ENCODE measurements at regions not wholly inside any gene's neighbourhood (a gene's known extent, or its start where the extent isn't known, plus 50 kb on each side); places are given as distances from the start of the nearest gene placed in this dataset.
A peak's percentile ranks its signal among the peaks of the same experiment; 100 is the strongest.

DNA sequence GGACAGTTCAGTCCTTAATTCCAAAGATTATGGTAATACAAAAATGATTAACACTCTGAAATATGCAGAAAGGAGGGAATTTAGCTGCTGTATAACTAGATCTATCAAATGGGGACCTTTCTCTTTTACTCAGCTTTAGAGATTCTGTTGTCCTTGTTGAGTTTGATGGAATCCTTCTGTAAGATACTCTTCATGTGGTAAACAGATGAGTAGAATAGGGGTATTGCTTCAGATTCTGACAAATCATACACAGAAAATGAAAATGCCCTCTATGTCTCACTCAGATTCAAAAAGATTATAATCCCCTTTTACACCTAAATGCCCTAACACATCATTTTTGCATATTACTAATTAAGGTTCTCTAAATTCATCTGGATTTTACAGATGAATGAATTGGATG lies 50.7 kb downstream of the ARHGAP35 start:
- DNase-seq (ENCODE audit: low spot score) = no peak

GRCh38 chr19:46913198-46913851 lies 52.5 kb downstream of the ARHGAP35 start:
- DNase-seq (ENCODE audit: low spot score) = peak; percentile 18

DNA sequence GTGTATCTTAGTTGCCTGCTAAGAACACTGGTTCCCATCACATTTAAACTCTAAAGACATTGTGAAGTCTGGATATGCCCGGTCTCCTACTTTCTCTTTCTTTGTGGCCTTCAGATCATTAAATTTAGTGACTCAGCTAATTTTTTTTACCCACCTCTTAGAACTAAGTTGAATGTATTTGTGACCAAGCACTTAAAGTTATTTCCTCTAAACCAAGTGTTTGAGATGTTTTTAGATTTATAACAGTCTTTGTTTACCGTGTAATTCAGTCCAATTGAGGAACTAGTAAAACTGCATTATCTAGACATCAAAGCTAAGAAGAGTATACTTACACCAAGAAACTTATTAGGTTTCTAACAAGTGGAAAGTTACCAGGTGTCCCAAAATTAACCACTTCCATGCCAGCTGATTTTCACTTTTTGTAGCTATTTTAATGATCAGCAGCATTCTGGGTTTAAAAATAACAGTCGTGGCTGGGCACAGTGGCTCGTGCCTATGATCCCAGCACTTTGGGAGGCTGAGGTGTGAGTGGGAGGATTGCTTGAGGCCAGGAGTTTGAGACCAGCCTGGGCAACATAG lies 53.1 kb downstream of the ARHGAP35 start:
- DNase-seq (ENCODE audit: low spot score) = peak; percentile 39

DNA sequence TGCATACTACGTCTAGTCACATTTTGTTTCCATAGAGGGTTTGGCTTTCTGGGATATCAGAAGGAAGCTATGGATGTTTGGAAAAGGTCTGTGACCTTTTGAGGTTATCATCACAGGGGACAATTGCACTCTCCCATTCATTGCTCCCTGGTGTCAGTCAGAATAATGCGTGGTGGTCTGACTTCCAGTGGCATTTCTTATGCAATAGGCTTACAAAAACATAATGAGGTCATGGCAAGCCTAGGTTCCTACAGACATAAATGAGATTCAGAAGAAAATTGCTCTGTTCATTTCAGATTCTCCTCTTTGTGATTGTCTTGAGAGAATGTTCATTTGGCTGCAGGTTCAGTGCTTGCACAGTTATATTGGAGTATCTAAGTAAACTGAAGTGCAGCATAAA lies 54.6 kb downstream of the ARHGAP35 start:
- DNase-seq (ENCODE audit: low spot score) = no peak

- no peak for DNase-seq (ENCODE audit: low spot score)
Observed at GRCh38 chr19:46917002-46917401, 56.2 kb downstream of the ARHGAP35 start.

- DNase-seq (ENCODE audit: low spot score) = peak; percentile 74
Observed at GRCh38 chr19:46919324-46919723, 58.5 kb downstream of the ARHGAP35 start.

- DNase-seq (ENCODE audit: low spot score) = no peak
Observed at GRCh38 chr19:46920362-46920761, 59.6 kb downstream of the ARHGAP35 start.

DNA sequence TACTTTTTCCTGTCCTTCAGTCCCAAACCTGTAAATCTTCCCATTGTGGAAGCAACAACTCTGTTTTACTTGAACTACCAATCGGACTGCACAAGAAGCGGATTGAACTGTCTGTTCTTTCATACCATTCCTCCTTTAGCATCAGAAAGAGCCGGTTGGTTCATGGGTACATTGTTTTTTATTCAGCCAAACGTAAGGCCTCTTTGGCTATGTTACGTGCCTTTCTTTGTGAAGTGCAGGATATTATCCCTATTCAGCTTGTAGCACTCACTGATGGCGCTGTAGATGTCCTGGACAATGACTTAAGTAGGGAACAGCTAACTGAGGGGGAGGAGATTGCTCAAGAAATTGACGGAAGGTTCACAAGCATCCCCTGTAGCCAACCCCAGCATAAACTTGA lies 60.3 kb downstream of the ARHGAP35 start:
- no peak for DNase-seq (ENCODE audit: low spot score)

- DNase-seq (ENCODE audit: low spot score) = no peak
Observed at GRCh38 chr19:46922465-46922864, 61.7 kb downstream of the ARHGAP35 start.

- peak; percentile 34 for DNase-seq (ENCODE audit: low spot score)
Observed at GRCh38 chr19:46924874-46925547, 64.2 kb downstream of the ARHGAP35 start.

DNA sequence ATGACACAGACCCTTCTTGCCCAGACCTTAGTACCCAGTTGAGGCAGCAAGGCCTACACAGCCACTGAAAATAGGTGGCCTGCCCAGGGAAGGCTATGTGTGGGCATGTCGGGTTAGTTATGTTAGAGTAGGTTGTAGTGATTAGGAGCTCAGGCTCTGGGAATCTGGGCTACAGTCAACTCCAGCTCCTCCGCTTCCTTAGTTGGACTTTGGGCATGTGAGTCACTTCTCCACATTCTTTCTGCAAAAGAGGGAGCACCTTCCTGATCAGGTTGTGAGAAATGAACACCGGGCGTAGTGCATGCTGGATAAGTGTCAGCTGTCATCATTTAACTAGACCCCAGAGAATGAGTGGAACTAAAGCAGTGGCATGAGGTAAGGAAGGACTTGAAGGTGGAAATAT lies 64.8 kb downstream of the ARHGAP35 start:
- peak; percentile 83 for DNase-seq (ENCODE audit: low spot score)

DNA sequence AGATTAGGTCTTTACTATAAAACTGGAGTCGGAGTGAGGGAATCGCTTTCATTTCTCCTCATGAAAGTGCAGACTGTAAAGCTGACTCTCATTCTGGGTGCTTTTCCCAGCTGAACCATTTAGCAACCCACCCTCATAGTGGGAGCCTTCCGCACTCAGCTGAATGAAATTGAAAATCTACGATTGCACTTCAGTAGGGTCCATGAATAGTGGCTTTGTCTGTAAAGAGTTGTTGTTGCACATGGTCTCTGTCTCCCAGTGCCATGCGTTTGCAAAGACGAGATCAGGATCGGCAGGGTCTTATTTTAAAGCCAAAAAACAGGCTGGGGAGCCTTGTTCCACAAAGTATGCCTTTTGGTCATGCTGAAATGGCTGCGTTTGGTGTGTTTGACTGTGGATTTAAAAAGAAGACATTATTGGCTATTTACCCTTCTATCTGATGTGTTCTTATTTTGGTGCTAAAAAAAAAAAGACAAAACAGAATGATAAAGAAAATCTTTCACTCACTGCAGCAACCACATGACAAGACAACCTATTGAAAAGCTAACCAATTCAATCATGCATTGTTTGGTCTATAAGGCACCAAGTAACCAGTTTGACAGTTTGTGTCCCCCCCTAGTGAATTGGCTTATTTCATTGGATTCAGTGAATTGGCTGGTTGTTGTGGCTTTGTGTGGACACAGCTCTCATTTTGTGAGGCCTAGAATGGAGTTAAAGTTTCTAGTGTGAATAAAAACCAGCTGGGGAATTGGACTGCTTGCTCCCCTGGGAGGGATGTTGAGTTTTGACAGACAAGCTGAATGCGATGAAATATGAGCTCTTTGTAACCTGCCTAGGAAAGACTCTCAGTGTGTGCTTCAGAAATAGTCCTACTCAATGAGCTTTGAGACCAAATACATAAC lies 65.6 kb downstream of the ARHGAP35 start:
- no peak for DNase-seq (ENCODE audit: low spot score)

DNA sequence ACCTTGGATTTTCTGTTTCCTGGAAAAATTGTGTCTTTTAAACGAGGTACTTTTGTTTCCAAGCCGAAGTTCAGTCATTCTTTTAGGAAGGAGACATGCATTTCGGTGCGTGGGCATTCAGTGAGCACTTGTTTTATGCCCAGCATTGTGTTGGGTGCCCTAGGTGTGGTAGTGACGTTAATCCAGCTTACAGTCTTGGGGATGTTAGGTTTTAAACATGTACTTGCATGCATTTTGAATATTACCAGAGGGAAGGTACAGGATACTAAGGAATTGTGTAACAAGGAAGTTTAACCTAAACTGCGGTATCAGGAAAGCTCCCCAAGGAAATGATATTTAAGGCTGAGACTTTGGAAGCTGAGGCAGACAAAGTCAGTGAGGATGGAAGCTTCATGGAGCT lies 66.3 kb downstream of the ARHGAP35 start:
- DNase-seq (ENCODE audit: low spot score) = no peak

GRCh38 chr19:46927893-46928292 lies 67.1 kb downstream of the ARHGAP35 start:
- DNase-seq (ENCODE audit: low spot score) = no peak

DNA sequence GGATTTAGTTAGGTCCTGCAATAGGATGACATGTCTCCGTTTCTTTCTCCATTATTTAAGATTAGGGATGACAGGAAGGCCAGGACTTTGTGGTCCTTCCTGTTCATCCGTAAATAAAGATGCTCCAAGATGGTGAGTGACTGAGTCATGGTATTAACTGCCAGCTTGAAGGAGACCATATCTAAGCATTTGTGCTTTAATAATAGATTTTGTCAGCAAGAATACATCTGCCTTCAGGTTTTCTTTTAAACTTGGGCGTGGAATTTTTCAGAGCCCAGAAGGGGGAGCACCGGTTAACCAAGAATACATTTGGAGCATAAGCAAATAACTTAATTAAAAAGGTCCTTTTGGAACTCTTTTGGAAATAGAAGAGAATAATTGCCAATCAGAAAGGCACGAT lies 68.2 kb downstream of the ARHGAP35 start:
- no peak for DNase-seq (ENCODE audit: low spot score)

DNA sequence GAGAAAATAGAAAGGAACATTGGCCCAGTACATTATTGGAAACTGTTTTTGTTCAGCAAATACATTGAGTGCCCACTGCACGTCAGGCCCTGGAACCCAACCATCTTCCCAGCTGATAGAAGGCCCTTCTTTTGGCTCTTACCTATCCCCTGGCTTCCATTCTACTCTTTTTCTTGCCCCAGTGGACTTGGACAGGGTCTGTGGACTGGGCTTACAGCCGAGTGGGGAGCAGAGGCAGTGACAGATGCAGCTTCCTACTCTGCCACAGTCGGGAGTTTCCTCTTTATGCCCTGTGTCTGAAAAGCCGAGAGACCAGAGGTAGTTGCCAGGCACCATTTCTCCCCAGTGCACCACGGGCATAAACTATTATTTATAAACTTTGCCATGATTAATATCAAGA lies 70.4 kb downstream of the ARHGAP35 start:
- no peak for DNase-seq (ENCODE audit: low spot score)

DNA sequence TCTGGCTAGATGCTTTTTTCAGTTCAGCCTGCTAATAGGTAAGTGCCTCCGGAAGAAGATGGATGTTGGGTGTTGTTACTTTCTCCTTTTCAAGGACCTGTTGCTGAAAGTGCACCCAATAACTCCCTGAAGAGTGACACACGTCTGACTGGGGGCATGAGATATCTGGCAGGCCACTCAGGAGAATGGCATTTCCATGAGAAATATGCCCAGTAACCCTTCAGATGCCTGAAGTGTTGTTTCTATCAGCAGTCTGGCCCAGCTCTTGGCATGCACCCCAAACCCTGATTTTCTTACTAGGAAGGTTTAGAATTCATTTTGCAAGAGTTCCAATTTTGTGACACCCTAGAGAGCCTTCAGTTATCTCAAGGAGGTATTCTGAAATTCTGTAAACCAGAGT lies 71.5 kb downstream of the ARHGAP35 start:
- DNase-seq (ENCODE audit: low spot score) = peak; percentile 82

GRCh38 chr19:46935066-46935663 lies 74.4 kb downstream of the ARHGAP35 start:
- no peak for DNase-seq (ENCODE audit: low spot score)

DNA sequence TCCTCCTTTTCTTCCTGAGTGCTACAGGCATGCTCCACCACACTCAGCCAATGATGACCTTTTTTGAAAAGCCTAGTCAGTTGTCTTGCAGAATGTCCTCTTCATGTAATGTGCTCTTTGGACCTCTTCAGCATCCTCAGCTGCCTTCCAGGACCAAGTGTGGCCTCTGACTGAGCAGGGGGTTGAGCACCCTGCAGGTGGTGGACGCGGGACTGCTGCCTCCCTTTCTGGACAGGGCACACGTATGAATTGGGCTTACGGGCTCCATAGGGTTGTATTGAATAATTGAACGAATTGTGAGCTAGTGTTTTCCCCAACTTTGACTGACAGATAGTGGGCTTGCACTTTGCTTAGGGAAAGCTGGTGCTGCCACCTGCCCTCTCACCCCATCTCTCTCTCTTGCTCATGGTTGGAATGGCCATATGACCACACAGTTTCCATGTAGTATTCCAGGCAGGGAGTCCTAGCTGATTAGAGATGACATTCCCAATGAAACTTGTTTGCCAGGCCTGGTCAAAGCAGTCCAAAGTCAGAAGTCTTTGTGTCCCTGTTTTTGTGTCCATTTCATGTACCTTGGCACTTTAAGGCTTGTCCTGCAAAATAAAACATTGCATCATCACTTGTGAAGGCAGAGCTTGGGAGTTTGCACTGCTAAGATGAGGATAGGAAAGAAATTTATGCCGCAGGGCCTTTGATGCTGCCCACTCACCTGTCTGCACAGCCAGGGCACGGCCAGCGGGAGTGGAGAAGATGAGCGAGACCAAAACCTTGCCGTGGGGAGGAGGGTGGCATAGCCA lies 76.3 kb upstream of the NPAS1 start:
- DNase-seq (ENCODE audit: low spot score) = no peak

GRCh38 chr19:46944123-46944748 lies 75.4 kb upstream of the NPAS1 start:
- no peak for DNase-seq (ENCODE audit: low spot score)

Data from kidney tubule cell (primary cell).